Esophagus squamous epithelium (tissue), 5 donors: ENCODE measurements at regions not wholly inside any gene's neighbourhood (a gene's known extent, or its start where the extent isn't known, plus 50 kb on each side); places are given as distances from the start of the nearest gene placed in this dataset.

Experiments
- DNase-seq: peaks from one replicate; lab custom pipeline; 2025; lab: John Stamatoyannopoulos, UW
- H3K27ac ChIP-seq, 4 donors: fragments of 200-600 bp; sonication (generic); one replicate each; pipeline ENCODE4 v1.5.1; 2016 to 2019; ENCODE audit warnings: mild to moderate bottlenecking in 1 of 4
- H3K27me3 ChIP-seq, 4 donors: fragments of 200-600 bp; sonication (generic); 1 replicate in 3 of 4; 2 replicates in 1 of 4; pipeline versions ENCODE4 v1.5.1 to v1.6.0; 2017 to 2021; ENCODE audit warnings: antibody characterized with exemption in 1 of 4
- H3K36me3 ChIP-seq, 3 donors: fragments of 200-600 bp; sonication (generic); one replicate each; pipeline ENCODE4 v1.5.1; 2016 to 2019
- H3K4me1 ChIP-seq, 3 donors: fragments of 200-600 bp; sonication (generic); one replicate each; pipeline ENCODE4 v1.5.1; 2017 to 2019
- H3K4me3 ChIP-seq, 4 donors: fragments of 200-600 bp; sonication (generic); 1 replicate in 3 of 4; 2 replicates in 1 of 4; pipeline ENCODE4 v1.5.1; 2016 to 2019; ENCODE audit warnings: mild to moderate bottlenecking in 2 of 4, moderate library complexity in 1 of 4
- H3K9me3 ChIP-seq, 3 donors: fragments of 200-600 bp; sonication (generic); one replicate each; pipeline ENCODE4 v1.5.1; 2016 to 2019
- CTCF ChIP-seq, 6 experiments: fragments of 450-650 bp in 4 of 6; fragments of 200-600 bp in 2 of 6; sonication (generic) in 2 of 6; IDR thresholded peaks; one replicate each; pipeline ENCODE4 v1.5.1; 2016 to 2019; ENCODE audit warnings: antibody characterized with exemption in 6 of 6, mild to moderate bottlenecking in 4 of 6, moderate library complexity in 4 of 6
- POLR2A ChIP-seq, 4 donors: fragments of 450-650 bp; IDR thresholded peaks; one replicate each; pipeline ENCODE4 v1.6.1; 2017; ENCODE audit warnings: antibody characterized with exemption in 4 of 4, mild to moderate bottlenecking in 4 of 4, moderate library complexity in 3 of 4
- WGBS, 2 donors: methylation state at CpG; one replicate each; pipeline ENCODE4 v1.1.5; 2018; 5-methylcytosine and 5-hydroxymethylcytosine counted together
- intact Hi-C: fragments of 100-400 bp; cut with DNase I; formaldehyde crosslinking; loops from one replicate; pipeline ENCODE4 v1.15.0; 2022
- donor health status: DM: yes; HTN: yes; CAD: no.

DNA sequence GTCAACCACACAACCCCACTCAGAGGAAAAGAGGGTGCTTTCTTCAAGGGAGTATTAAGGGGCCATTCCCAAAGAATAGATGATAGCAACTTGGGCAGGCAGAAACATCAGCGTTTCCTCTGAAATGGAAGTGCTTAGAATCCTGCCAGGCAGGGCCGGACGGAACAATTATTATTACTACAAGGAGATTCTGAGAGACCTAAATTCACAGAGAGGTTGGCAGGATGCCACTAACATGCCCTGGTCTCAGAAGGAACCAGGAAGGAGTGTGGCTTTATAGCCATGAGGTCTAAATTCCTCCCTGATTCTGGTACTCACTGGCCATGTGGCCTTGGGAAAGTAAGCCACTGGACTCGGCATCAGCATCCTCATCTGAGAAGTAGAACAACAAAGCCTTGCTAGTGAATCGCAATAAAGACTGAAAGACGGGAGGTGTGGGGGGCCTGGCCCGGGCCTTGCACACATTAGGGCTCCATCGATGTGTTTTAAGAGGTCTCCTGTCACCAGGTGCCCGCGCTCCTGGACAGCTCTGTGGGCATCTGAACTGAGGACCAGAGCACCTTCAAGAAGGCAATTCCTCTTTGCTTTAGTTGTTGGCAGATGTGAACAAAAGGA is 131.5 kb downstream of the OAT start:
- Histone ChIP-seq H3K27ac (no peak overlapping the region), H3K4me3 (no peak overlapping the region), H3K27me3 (peaks cover 0 to 14% (median 0%) of the 10 kb centered on the region in 4 donors), H3K4me1 (peaks cover 0 to 16% (median 0%) of the 10 kb centered on the region in 3 donors), H3K9me3 (no peaks in the 10 kb centered on the region), H3K36me3 (no peaks in the 10 kb centered on the region)
- TF ChIP-seq CTCF (IDR thresholded peaks at IDR 0.05), result no peak
- TF ChIP-seq POLR2A (IDR thresholded peaks at IDR 0.05), result no peak
- intact Hi-C loops, result no loop called here
- DNase-seq, result no peak
- 91 to 96% methylated on average over 6 to 9 of the region's 10 CpGs for WGBS, 2 donors

- H3K27ac ChIP-seq, result no peak overlapping the region
- intact Hi-C loops, result no loop called here
- DNase-seq, result no peak
- 71 to 77% methylated on average over 1 of the region's 1 CpG for WGBS, 2 donors
- H3K9me3 ChIP-seq, result no peaks in the 10 kb centered on the region
- TF ChIP-seq POLR2A (IDR thresholded peaks at IDR 0.05) (no peak), CTCF (IDR thresholded peaks at IDR 0.05) (no peak)
- H3K4me3 ChIP-seq, result no peak overlapping the region
- H3K4me1 ChIP-seq, result peaks cover 0 to 16% (median 0%) of the 10 kb centered on the region in 3 donors
- peaks cover 0 to 14% (median 0%) of the 10 kb centered on the region in 4 donors for H3K27me3 ChIP-seq
- no peaks in the 10 kb centered on the region for H3K36me3 ChIP-seq
Observed at GRCh38 chr10:124286621-124287020, 132.1 kb downstream of the OAT start.

- Histone ChIP-seq H3K9me3 (no peaks in the 10 kb centered on the region), H3K27me3 (peaks cover 0 to 14% (median 0%) of the 10 kb centered on the region in 4 donors), H3K4me3 (no peak overlapping the region), H3K4me1 (peaks cover 0 to 16% (median 0%) of the 10 kb centered on the region in 3 donors), H3K27ac (no peak overlapping the region), H3K36me3 (no peaks in the 10 kb centered on the region)
- no peak for TF ChIP-seq POLR2A (IDR thresholded peaks at IDR 0.05)
- no peak for TF ChIP-seq CTCF (IDR thresholded peaks at IDR 0.05)
- intact Hi-C loops, result no loop called here
- WGBS, 2 donors, result 55 to 67% methylated on average over 18 to 19 of the region's 21 CpGs
- no peak for DNase-seq
Observed at GRCh38 chr10:124285587-124286527, 132.9 kb downstream of the OAT start.

DNA sequence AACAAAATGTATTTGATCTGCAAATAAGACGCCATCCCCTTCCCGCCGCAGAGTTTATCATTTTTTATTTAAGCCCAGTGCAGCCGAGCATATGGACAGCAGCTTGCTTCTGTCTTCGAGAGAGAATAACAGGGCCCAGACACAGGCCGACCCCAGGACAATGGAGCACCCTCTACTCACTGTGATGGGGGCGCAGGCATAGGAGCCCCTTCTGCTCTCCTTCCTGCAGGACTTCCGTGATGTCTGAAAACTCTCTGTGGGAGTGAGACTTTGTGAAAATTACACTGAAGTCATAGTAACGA is 134.8 kb downstream of the OAT start:
- no peaks in the 10 kb centered on the region for H3K36me3 ChIP-seq
- intact Hi-C loops, result no loop called here
- TF ChIP-seq POLR2A (IDR thresholded peaks at IDR 0.05) (no peak), CTCF (IDR thresholded peaks at IDR 0.05) (no peak)
- peaks cover 0 to 7% (median 0%) of the 10 kb centered on the region in 4 donors for H3K27me3 ChIP-seq
- no peak overlapping the region for H3K4me3 ChIP-seq
- 87 to 88% methylated on average over 8 to 9 of the region's 9 CpGs for WGBS, 2 donors
- H3K4me1 ChIP-seq, result peaks cover 0 to 9% (median 0%) of the 10 kb centered on the region in 3 donors
- no peak overlapping the region for H3K27ac ChIP-seq
- no peaks in the 10 kb centered on the region for H3K9me3 ChIP-seq
- no peak for DNase-seq
